Muscle of arm (tissue), 1 donor: ENCODE measurements at regions not wholly inside any gene's neighbourhood (a gene's known extent, or its start where the extent isn't known, plus 50 kb on each side); places are given as distances from the start of the nearest gene placed in this dataset.
"Not testable (repeated sequence)": the region's sequence is repeated elsewhere in the genome, so short reads cannot be mapped to it uniquely, and the experiment has no call there.

Experiments
- DNase-seq: peaks from one replicate; pipeline ENCODE4 v3.0.0-alpha.2; 2013

DNA sequence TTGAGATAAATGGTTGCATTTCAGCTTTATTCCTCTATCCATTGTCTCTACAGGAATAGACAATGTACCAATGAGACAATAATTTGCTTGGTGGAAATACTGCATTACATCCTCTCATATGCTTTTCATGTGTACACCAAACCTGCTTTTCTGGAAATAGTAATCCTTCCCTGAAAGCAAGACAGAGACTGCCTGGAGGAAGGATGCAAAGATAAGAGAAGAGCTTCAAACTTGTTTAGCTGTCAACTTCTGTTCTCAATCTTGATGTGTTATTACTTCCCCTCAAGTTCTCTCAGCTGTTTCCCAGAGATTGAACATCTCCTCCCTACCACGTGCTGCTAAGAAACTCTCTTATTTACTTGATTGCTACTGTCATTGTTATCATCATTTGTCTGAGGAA is 1125.4 kb upstream of the TMPRSS15 start:
- DNase-seq: no peak

GRCh38 chr21:19535356-19535755 is 1131.8 kb upstream of the TMPRSS15 start:
- DNase-seq: no peak

- DNase-seq: no peak
These were observed 1133.5 kb upstream of the TMPRSS15 start for GRCh38 chr21:19537116-19537515.

DNA sequence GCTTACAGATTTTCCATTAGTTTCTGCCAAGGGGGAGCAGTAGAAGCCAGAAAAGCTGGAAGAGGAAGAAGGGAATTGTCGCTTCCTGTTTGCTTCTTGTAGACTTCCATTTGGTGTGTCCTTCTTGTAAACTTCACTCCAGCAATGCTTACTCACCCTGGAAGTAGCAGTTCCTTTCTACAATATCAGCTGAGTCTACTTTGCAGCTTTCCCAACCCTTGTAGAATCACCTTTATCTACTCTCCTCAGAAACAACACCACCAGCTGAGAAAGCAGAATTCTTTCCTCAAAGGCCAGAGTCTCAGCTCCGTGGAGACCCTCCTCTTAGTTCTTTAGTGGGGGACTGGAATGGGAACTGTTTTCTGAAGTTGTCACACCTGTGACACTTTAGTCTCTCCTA is 1136.7 kb upstream of the TMPRSS15 start:
- no peak for DNase-seq

DNA sequence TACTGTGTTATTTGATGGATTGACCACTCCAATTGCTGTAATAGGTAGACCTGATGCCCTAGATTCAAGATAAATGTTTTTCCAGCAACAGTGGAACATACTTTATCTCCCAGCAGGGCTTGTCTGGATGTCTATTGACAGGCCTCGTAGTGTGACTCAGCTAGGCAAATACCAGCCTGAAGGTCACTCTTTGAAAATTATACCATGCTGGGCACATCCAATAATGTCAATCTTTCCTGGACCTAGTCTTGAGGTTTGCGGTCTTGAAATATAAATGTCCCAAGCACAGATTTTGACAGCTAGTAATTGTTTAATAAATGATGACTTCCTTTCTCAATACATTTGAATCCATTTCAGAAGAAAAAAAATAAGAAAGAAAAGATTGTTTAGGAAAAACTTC is 1138.0 kb upstream of the TMPRSS15 start:
- DNase-seq: no peak

DNA sequence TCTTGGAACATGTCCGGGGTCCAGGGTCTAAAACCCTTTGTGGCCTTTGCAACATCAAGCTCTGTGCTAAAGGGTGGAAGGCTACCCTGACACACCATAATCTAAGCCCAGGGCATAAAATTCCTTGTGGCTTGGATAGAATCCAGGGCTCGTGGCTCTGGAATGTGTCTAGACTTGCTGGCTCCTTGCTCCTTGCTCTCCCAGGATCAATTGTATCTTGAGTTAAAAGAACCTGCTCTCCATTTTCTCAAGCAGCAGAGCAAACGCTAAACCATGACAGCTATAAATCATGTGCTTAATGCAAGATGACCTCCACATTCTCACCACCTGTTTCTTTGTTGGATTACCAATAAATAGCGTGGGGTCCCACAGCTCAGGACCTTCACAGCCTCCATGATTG is 1140.9 kb upstream of the TMPRSS15 start:
- not testable (repeated sequence) for DNase-seq

DNA sequence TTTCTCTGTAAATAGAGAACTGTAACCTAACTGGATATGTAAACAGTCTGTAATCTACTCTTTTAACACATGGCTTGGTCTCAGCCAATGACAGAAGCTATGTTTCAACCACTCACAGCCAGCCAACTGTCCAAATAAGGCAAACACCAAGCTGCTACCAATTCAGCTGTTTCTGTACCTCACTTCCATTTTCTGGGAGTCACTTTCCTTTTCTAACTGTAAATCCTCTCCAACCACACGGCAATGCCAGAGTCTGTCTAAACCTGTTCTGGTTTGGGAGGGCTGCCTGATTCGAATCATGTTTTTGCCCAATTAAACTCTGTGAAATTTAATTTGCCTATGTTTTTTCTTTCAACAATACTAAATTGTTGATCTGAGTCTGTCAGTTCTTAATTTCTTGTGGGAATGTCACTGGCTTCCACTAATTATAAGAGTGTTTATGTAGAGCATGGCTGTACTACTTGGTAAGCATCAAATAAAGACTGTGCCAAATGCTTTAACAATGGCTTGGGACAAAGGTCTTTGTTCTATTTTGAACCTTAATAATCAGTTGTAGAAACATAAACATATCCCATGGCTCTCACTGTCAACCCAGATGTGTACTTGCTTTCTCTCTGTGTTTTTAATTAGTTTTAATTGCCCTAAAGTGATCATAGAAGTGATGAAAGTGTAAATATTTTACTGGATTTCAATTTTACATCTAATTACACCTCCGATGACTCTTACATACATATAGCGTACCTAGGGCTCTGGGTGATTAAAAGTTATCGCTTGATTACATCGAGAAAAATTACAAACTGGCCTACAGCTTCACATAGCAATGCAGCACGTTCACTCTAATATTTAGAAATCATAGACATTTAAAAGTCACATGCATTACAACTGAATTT is 1144.6 kb upstream of the TMPRSS15 start:
- DNase-seq: no peak

DNA sequence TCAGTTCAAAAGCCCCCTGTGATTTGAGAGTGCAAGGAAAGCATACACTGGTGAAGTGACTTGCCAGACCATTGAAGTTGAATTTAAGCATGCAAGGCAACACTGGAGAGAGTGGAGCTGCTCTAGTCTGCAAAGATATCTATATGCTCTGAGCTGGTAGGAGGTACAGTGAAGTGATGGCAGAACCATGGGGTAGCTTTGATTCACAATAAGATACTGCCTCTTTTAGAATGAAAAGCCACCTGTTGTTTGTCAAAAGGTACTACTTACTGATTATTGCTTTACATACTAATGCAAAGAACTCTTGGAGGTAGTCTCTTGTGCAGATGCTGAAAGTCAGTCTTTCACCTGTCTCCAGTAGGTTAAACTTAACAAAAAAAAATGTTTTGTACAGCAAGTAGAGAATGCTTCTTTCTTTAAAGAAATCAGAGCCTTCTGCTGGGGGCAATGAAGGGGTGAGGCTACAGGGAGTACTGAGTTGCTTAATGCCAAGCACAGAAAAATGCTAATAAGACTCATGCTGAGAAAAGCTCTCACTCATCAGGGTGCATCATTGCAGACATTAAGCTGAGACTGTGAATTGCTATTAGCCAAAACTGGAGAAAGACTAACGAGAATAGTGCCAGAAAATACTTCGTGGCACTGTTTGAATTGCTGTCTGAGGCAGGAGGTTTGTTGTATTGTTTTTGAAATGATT is 1150.5 kb upstream of the TMPRSS15 start:
- no peak for DNase-seq

- no peak for DNase-seq
These were observed 1153.5 kb upstream of the TMPRSS15 start for GRCh38 chr21:19557046-19557445.

DNA sequence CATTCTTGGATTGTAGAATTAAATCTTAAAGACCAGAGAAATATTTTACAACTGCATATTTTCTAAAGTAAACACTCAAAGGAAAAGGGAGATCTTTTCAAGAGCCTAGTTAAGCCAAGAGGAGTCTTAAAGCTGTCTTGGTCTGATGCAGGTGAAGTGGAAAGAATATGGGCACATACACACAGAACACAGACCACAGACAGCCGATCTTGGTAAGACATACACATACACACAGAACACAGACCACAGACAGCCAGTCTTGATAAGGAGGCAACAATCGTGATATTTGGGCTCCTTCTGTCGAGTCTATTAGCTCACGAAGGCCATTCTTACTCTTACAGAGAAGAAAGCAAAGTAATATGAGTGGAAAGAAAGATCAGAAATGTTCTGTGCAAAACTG is 1153.9 kb upstream of the TMPRSS15 start:
- no peak for DNase-seq

- no peak for DNase-seq
These were observed 1162.0 kb upstream of the TMPRSS15 start for GRCh38 chr21:19565587-19565986.

DNA sequence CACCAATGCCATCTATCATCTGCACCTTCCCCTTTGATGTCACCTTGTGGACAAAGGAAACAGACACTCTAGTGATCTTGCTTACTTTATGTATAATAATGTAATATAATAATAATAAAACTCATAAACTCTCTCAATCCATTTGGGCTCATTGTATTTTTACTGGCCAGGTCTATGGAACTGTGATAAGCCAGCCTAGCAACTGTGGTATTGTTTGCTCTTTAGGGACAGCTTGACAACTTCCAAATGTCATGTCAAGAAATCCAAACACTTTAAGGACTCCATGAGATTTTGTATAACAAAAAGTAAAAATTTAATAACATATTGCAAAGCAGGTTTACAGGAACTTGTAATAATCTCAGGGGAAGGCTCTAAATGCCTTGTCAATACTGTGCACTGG is 1163.4 kb upstream of the TMPRSS15 start:
- DNase-seq: no peak

- DNase-seq: no peak
These were observed 1173.8 kb upstream of the TMPRSS15 start for GRCh38 chr21:19577381-19577780.

DNA sequence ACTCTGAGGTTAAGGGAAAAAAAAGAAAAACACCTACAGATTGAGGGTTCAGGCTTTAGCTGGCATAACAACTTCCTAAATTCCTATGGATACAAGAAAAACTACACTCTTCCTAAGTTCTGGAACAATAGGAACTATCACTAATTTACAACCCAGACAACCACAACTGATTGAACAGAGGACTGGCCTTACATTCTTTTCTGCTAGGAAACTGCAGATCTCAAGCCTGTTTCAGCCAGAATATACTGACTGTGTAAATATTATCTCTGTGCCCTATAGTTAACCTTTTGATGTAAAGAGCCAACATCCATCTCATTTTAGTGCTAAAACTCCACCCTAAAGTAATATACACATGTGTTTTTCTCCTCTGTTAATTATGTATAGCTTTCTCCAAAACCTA is 1186.5 kb upstream of the TMPRSS15 start:
- no peak for DNase-seq

DNA sequence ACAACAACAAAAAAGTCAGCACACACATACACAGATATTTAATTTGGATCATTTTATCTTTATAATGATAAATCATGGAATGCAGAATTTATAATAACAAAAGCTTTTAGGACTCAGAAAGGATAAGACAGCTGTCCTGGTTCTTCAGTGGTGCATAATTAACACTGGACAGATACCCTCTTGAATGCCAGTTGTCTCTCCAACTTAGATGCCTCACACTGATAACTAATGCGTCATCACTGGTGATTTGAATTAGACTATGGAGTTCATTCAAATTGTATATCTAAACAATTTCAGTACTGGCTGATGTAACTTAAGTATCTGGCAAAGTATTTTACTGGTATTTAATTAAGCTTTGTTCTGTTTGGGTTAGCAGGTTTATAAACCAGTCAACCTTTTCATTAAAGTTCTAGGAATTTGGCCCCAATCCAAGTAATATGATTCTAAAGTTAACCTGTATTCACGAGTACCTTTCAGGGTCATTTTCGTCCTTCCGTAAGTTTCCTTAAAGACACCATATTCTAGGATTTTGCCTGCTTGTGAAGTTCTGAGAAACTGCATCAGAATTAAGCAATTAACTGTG is 1199.5 kb upstream of the TMPRSS15 start:
- no peak for DNase-seq

- DNase-seq: no peak
These were observed 1204.6 kb upstream of the TMPRSS15 start for GRCh38 chr21:19608101-19608621.

DNA sequence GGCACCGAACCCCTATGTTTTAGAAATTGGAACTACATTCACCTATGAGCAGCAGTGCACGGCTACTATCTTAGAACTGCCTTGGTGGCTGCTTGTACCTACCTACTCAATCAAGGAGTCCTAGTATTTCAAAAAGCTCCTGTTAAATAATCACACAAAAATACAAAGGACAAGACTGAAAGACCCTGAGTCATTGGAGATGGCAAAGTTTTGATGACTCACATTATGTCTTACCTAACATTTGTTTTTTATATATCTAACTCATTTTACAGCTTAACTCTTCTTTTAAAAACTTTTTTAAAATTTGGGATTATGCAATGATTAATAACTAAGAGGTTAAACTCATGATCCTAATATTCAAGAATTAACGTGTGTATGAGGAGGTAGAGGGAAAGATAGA is 1206.0 kb upstream of the TMPRSS15 start:
- DNase-seq: no peak

GRCh38 chr21:19621837-19622496 is 1218.4 kb upstream of the TMPRSS15 start:
- no peak for DNase-seq

DNA sequence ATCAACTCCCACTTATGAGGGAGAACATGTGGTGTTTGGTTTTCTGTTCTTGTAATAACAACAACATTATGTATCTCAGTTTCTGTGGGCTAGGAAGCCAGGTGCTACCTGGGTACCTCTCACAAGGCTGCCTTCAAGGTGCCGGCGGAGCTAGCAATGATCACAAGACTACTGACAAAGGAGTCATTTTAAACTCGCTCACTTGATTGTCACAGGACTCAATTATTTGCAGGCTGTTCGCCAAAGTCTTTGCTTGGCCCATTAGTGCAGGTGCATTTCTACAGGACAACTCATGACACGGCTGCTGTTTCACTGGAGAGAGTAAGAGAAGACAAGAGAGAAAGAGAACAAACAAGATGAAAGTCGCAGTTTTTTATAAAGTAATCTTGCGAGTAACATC is 1237.4 kb upstream of the TMPRSS15 start:
- no peak for DNase-seq

GRCh38 chr21:19648391-19648790 is 1244.8 kb upstream of the TMPRSS15 start:
- no peak for DNase-seq

- no peak for DNase-seq
These were observed 1279.9 kb upstream of the TMPRSS15 start for GRCh38 chr21:19683492-19683891.

- no peak for DNase-seq
These were observed 1280.7 kb upstream of the TMPRSS15 start for GRCh38 chr21:19684328-19684727.
